LNCaP clone FGC (cell line): ENCODE measurements at regions not wholly inside any gene's neighbourhood (a gene's known extent, or its start where the extent isn't known, plus 50 kb on each side); places are given as distances from the start of the nearest gene placed in this dataset.

ENCODE experiments used
- DNase-seq: peaks from one replicate; pipeline ENCODE4 v3.0.0-alpha.2; 2011; ENCODE audit warnings: low read depth
- H3K4me3 ChIP-seq: 2 replicates; pipeline ENCODE4 v1.5.1; 2011; ENCODE audit warnings: mild to moderate bottlenecking, low read depth, low read length, control low read depth
- CTCF ChIP-seq: IDR thresholded peaks from 2 replicates; pipeline ENCODE4 v1.5.1; 2012; ENCODE audit warnings: mild to moderate bottlenecking; ENCODE audit not compliant: control insufficient read depth, insufficient read depth; ENCODE audit errors: extremely low read depth

DNA sequence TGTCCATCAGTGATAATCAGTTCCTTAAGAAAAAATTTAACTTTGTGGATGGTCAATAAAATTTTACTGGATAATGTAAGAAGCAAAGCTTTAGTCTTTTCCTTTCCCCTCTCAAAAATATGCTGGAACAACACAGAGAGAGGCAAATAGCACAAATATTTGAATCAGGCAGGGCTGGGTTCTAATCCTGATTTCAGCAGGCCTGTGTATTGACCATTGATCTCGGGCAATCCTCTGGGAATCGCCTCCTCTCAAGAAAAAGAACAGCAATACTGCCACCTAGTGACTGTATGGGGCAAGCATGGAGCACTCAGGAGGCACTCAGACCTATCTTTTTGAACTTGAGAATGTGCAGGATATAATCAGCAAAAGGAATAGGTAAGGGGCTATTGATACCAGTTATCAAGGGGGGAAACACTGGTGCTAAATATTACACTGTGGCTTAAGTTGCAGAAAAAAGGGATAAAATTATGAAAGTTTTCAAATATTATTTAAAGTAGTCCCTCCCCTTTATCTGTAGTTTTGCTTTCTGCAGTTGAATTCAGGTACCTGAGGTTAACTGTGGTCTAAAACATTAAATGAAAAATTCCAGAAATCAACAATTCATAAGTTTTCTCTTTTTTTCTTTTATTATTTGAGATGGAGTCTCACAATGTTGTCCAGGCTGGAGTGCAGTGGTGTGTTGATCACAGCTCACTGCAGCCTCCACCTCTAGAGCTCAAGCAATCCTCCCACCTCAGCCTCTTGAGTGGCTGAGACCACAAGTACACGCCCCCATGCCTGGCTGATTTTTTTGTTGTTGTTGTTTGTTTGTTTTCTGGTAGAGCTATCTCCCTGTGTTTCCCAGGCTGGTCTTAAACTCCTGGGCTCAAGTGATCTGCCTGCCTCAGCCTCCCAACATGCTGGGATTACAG is 91.8 kb upstream of the NHSL1 start:
- TF ChIP-seq CTCF, result peak; percentile 86
- DNase-seq, result peak; percentile 23
- no peak overlapping the region for H3K4me3 ChIP-seq

GRCh38 chr6:138592749-138593123 is 93.4 kb upstream of the NHSL1 start:
- H3K4me3 ChIP-seq, result no peak overlapping the region
- no peak for DNase-seq
- no peak for TF ChIP-seq CTCF

GRCh38 chr6:138593124-138593877 is 94.0 kb upstream of the NHSL1 start:
- TF ChIP-seq CTCF, result no peak
- no peak for DNase-seq
- H3K4me3 ChIP-seq, result no peak overlapping the region

DNA sequence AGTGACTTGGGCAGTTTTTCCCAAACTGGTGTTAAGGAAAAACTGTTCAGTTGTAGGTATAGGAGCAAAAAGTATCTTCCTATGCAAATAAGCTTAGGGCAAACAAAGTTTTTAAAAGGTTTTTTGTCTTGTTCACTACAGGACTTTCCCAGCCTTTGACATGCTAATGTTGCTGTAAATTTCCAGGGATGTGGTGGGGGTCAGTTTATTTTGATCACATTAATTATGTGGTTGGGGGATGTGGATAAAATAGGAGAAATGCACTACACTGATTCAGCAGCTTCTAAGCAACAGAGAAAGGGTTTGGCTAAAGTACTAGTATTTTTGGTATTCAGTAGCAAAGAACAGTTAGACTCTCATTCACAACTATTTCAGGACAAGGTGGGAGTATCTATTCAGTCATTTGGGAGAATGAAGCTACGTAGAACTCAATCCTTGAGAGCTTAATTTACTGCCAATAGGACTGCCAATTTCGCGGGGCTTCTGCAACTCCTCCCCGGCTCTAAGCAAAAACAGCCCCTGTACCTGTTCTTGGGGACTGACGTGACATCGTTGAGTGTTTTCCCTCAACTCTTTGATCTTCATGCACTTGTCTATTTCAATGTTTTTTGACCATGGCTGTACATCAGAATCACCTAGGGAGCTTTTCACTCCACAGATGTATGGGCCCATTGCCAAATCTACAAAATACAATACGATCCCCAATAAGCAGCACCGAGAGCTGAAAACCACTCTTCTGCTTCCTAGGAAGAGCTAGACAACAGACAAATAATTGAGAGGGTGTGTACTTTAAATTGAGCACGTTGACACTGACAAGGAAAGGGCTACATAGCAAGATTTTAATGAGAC is 94.8 kb upstream of the NHSL1 start:
- TF ChIP-seq CTCF, result no peak
- no peak for DNase-seq
- H3K4me3 ChIP-seq, result no peak overlapping the region

- no peak for DNase-seq
- no peak for TF ChIP-seq CTCF
- no peak overlapping the region for H3K4me3 ChIP-seq
These were observed 95.5 kb upstream of the NHSL1 start for GRCh38 chr6:138594758-138595140.

- no peak overlapping the region for H3K4me3 ChIP-seq
- no peak for TF ChIP-seq CTCF
- no peak for DNase-seq
These were observed 96.8 kb upstream of the NHSL1 start for GRCh38 chr6:138596126-138596525.
